ENCODE measurements at regions not wholly inside any gene's neighbourhood (a gene's known extent, or its start where the extent isn't known, plus 50 kb on each side); places are given as distances from the start of the nearest gene placed in this dataset.

DNA sequence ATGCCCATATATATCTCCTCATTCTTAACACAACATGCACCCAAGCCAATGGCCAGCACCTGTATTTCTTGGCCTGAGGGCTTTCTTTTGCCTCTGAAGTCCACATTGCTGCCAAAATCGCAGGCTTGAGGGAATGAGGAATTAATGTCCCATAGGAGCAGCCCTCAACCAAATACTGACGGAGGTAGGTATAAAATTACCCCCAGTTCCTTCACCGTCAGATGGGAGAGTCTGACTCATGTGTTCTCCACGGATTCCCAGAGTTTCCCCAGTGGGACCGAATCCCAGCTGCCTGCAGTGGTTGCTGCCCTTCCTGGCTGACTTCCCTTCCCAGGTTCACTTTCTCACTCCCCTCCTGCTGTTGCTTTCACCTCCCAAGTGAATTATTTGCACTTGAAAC is 602.2 kb upstream of the NOX3 start:
- DNase-seq (ENCODE audit: low read depth in 2 of 2) = no peak

DNA sequence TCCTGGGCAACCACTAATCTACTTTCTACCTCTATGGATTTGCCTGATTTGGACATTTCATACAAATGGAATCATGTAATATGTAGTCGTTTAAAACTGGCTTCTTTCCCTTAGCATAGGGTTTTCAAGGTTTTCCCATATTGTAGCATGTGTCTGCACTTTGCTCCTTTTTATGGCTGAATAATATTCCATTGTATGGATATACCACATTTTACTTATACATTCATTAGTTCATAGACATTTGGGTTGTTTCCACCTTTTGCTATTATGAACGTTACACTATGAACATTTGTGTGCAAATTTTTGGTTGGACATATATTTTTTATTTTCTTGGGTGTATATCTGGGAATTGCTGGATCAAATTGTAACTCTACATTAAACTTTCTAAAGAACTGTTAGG is 600.4 kb upstream of the NOX3 start:
- DNase-seq (ENCODE audit: low read depth in 2 of 2) = no peak

DNA sequence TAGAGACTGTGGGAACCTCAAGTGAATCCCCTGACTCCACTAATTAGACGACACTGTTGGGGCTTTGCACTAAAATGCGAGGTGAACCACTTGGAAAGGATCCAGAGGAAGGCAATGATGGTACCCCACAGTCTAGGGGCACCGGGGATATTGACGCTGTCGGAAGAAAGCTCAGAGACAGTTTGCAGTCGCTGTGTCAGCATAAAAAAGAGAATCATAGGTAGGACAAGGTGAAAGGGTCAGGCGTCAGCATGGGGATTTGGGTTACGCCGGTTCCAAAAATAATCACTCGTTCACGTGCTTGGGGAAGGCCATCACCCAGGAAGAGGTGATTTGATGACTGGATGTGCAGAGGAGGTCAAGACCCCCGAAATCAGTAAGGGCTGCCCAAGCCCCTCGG is 598.0 kb upstream of the NOX3 start:
- DNase-seq (ENCODE audit: low read depth in 2 of 2) = no peak

DNA sequence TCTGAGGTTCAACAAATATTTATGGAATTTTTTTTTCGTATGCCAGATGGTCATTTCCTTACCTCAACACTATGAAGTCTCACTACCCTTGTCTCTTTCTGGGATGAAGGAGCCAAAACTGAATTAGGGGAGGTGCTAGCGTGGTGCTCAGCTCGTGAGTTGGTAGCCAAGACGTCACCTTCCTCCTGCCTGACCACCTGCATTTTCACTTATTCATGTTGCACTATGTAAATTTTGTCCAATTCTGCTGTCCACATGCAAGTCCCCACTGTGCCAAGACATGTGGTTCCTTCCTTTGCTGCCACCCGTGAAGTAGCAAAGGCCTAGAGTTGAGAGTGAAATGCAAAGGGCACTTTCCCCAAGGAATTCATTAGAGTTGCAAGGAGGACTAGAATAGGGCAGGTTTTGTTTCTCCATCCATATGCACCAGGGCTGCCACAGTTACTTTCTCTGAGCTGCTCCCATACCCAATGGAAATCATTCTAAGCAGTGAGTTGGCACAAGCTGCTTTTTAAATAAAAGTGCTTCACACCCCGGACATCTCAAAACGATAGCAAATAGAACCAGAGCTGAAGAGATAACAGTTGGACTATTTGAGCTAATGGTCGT is 591.3 kb upstream of the NOX3 start:
- no peak for DNase-seq (ENCODE audit: low read depth in 2 of 2)

DNA sequence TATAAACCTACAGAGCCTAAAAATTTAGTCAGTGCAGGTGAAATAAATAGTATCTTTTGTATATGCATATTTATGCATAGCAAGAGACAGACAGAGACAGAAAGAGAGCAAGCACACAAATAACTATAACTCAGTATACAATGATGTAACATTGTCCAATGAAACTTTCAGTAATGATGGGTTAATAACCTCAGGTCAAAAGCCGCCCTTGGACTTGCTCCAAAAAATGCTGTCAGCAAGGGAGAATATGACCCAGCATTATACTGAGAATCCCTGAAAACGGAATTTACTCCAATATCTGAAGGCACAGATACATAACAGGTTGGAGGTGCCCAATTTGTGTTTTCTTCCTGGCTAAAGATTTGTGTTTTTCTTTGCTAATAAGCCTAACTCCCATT is 590.6 kb upstream of the NOX3 start:
- DNase-seq (ENCODE audit: low read depth in 2 of 2) = no peak

DNA sequence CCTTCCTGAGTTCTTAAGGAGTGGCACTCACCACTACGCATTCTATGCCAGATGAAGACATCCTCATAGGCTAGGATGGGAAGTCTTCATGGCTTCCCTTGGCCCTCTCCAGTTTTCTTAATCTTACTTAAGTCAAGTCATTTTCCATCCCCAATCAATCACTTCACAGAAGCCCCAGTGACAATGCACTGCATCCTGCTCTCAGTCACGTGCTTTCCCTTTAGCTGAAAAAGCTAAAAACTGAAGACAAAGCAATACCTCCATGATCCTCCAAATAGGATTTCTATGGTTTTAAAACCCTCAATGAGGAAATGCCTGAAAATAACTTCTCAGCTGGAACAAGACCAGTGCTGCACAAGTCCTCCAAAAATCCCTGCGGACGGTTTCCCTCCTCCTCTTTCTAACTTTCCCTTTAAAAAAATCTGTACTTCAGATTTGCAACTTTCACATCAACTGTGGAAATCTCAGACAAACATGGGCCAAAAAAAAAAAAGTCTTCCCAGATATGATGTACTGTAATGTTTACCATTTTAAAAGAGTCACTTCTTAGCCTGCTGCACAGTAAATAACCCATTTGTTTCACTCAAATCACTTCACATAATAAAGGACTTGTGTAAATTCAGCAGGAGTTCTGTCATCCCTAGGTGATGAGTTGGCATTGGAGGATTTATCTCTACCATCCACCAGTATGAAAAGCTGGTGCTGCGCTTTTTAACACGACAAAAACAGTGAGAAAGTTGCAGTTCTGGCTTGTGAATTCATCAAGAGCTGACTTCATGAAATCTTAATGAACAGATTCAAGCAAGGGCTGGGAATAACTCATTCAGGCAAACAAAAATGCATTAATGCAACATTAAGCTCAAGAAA is 590.0 kb upstream of the NOX3 start:
- DNase-seq (ENCODE audit: low read depth in 2 of 2) = no peak

DNA sequence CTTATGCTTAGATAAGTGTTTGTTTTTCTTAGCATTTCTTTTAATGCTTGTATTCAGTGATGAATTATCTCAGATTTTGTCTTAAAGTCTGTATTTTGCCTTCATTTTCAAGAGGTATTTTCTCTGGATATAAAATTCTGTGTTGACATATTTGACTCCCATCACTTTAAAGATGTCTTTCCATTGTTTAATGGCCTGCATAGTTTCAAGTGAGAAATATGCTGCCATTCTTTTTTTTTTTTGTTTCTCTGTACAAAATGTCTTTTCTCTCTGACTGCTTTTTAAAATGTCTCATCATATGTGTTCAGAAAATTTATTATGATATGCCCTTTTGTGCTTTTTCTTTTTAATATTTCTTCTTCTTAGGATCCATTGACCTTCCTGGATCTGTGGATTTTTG is 578.0 kb upstream of the NOX3 start:
- no peak for DNase-seq (ENCODE audit: low read depth in 2 of 2)

DNA sequence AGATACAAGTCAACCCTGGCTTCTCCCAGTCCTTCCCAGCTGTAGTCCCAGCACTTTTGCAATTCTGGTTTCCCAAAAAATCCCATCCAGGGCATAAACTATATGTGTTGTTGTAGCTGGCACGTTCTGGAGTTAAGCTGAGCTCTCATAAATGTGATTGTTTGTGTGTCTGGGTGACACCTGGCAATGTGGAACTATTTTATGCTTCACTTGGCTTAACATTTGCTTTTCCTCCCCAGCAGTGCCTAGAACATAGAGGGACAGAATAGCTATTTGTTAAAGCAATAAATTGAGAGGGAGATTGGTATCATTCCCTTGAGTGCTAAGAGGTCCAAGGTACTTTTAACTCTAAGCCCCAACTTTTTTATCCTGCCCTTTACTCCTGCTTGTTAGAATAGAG is 575.9 kb upstream of the NOX3 start:
- no peak for DNase-seq (ENCODE audit: low read depth in 2 of 2)

DNA sequence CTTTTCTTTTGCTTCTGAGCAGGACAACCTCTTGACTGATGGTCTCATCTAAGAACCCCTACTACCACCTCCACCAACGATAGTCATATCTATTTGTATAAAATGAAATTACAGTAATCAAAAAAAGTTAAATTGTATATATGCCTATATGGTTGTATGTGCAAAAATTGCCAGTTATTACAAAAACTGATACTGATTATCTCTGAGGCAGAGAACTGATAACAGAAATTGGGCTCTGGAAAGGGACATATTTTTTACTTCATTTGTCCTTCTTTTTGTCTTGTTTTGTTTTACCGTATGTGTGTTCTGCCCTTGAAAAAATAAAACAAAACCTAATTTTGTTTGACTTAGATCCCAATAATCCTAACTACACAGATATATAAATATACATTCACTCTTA is 574.4 kb upstream of the NOX3 start:
- DNase-seq (ENCODE audit: low read depth in 2 of 2) = no peak

DNA sequence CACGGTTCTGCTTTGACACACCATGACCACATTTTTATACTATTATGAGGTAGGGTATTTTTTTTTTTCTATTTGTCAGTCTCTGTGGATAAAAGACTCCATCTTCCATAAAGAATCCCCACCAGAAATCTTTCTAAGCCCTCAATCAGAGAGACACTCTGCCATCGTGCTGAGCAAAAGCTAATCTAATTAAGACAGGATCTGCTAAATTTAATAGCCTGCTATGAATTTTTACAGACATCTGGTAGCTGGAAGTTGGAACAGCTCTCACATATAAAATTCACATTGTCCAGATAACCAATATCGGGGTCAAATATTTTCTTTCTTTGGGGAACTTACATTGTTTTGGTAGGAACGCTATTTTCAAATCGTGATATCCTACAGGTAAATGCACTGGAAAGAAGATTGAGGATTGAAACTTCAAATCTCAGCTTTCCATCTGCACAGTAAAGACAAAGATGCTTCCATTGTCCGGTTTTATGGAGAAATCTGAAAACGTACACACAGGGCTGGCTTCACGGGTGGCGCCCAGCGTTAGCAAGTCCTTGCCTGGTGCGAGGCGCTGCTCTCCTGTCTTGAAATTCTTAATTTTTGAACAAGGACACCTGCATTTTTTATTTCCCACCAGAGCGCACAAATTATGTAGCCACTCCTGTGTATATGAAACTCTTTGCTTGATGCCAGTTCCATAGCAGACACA is 573.8 kb upstream of the NOX3 start:
- no peak for DNase-seq (ENCODE audit: low read depth in 2 of 2)

DNA sequence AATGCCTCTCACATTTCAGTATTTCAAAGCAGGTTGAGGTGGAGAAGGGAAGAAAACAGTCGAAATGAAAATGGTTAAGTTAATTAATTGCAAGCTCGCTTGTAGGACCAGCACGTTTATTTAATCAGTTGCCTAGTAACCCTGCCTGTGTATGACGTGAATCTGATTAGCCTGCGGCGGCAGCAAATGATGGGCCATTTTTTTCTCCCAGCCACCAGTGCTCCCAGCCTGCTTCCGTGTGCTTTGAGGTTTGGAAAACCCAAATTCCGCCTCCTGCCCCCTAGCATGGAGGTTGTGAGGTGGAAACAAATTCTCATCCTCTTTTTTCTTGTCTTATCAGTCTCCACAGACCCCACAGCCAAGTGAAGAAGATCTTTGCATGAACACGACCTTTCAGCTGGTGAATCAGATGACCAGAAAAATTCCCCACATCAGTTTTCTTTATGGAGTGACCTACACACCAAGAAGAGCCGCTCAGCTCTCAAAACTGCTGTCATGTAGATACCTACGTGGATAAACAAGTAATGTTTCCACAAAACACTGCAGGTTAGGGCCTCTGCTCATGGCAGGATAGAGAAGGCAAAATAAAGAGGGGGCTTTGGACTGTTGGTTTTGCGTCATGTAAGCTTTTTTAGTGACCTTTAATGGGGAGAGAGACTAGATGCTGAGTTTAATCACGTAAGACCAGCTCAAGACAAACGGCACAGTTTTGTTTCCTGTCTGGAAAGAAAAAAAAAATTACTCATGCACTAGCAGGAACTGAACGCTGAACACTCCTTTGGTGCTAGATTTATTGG is 572.9 kb upstream of the NOX3 start:
- DNase-seq (ENCODE audit: low read depth in 2 of 2) = no peak

DNA sequence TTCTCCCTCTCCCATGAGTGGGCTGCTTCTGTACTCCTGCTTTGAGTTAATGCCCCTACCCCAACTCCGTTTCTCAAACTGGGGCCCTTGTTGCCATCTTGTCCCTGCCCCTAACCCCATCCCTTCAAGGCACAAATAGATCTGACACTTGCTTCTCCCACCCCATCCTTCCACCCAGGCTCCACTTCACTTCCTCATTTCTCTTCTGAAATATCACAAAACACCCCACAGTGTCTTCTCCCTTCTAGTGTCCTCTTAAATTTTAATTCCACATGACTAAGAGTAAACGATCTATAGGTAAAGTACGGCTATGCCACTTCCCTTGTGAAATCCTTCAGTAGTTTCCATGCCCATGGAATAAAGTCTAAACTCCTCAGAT is 571.6 kb upstream of the NOX3 start:
- no peak for DNase-seq (ENCODE audit: low read depth in 2 of 2)

DNA sequence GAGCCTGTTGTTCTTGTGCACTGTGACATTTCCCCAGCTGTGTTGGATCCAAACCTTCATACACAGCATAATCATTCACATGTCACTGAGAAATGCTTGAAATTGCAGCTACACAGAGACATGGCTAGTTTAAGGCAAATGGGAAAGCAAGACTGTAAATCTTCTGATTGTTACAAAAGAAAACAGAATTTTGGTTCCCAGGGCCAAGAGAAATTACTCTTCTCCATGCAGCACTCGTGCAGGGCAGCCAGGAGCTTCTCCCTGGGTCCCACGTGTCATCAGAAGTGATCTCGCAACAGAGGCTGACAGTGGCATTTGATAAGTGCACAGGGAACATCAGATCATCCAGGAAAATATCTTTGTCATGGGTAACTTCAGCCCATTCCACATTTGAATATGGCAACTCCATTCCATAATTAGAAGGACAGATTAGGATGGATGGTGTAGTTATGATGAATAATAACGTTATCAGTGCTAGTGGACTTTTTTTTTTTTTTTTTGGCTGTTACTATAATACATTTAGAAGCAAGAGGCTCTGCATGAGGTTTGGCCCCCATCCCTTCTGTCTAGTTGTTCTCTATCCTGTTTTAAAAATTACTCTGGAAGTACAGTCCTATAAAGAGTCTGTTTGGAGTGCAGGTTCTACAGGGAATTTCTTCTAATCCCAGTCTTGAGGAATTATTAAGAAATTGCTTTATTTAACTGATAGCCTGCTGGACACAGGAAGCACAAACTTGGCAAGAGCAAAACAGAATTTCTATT is 571.0 kb upstream of the NOX3 start:
- no peak for DNase-seq (ENCODE audit: low read depth in 2 of 2)

DNA sequence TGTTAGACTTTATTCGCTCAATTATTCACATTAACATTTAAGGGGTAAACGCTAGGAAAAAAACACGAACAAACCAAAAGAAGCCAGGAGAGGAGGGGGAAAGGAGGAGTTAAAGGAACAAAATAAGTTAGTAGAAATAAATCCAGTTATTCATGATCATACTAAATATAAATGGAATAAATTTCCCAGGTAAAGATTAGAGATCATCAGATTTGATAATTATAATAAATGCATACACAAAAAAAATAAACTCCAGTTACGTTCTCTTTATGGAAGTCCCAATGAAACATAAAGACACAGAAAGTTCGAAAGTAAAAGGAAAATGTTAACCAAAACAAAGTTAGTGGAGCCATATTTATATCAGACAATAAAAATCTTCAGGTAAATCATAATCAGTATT is 568.7 kb upstream of the NOX3 start:
- DNase-seq (ENCODE audit: low read depth in 2 of 2) = no peak

DNA sequence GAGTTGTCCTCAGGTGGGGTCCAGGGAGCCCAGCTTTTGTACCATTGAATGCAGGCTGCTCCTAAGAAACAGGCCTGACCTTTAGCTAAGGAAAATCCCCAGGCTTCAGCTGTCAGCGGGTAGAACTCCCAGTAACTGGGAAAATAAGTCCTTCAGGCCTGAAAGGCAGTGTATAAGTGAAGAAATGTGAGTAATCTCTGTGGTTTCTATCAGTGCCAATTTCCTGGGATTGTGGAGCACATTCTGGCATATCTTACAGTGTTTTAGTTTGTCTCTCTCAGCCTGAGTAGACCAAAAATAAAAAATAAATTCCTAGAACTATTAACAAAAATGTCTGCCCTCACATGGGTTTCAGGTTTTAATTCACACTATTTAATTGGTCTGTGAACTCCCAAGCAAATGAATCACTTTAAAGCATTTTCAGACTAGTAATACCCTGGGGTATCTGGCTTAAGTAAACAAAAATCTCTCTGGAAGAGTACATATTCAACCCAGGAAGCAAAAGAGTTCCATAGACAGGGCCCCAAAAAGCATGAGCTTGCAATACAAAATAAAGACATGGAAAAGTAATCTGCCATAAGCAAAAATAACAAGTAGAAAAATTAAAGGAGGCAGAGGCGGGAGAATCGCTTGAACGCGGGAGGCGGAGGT is 566.2 kb upstream of the NOX3 start:
- DNase-seq (ENCODE audit: low read depth in 2 of 2) = no peak

DNA sequence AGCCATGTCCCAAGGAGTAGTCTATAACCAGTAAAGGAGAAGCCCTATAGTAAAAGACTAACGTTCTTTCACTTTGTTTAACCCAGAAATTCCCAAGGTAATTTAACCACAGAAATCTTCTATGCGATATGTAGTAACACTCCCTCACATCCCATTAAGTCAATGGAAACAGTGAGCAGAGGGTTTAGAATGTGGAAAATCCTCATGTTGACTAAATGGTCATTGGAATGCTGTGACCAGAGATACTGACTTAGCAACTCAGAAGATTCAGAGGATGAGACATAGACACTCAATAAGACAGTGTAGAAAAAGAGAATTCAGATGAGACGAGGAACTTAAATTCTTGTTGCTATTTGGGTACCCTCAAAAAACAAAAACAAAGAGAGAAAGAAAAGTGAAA is 562.2 kb upstream of the NOX3 start:
- DNase-seq (ENCODE audit: low read depth in 2 of 2) = no peak

DNA sequence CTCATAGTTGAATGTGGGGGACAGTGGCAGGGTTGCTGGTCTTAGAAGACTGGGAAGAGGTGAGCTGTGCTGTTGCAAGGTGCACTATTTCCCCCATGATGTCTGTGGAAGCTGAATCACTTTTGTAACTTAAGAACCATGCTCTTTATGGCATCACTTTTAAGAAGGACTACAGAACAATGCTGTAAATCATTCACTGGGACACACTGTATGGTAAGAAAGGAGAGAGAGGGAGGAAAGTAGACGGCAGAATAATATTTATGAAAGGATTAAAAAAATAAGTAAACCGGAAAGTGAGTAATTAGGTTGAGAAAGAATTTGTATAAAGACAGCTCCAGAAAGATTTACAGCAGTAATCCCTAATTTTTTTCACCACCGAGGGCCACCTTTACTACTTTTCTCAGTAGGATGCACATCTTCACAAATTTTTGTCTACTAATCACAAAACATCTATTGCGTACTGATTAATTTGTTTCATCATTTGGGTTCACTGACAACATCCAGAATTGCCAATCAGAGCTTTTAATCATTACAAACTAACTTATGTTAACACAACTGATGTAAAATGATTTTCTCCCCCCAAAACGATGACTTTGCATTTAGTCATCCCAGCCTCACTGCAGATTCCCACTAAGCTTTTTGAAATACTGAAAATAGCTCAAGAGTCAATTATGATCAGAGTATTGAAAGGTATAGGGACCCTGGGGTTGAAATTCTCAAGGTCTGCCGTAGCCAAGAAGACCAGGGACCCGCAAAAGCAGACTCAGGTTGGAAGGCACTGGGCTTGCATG is 560.7 kb upstream of the NOX3 start:
- no peak for DNase-seq (ENCODE audit: low read depth in 2 of 2)

DNA sequence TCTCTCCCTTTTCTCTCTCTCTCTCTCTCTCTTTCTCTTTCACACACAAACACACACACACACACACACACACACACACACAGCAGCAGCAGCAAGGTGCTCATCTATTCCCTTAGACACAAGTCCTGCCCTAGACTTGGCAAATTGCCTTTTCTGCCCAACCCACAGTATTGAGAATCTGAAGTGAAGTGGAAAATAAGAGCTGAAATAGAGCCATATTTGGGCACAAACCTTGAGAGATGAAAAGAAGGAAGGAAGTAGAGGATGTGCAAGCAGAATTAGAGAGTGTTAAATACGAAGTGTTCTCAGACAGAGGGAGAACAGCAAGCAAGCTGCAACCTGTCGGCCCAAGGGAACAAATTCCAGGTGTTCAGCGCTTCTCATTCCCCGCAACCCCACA is 557.5 kb upstream of the NOX3 start:
- no peak for DNase-seq (ENCODE audit: low read depth in 2 of 2)

DNA sequence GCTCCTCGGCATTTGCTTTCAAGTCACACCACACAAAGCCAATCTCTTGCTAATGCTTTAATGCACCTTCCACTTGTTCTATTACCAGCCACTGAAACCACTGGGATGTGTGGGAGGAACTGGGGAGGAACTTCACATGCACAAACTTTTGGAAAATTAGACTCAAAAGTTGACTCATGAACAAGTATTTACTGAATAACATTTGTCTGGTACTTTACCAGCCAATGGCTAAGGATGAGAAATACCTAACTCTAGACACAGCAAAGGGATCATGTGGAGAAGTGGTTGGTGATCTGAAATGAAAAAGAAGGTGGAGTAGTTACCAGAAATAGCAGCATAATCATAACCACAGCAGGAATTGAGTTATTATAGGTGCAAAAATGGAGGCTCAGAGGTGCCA is 554.0 kb upstream of the NOX3 start:
- DNase-seq (ENCODE audit: low read depth in 2 of 2) = no peak

DNA sequence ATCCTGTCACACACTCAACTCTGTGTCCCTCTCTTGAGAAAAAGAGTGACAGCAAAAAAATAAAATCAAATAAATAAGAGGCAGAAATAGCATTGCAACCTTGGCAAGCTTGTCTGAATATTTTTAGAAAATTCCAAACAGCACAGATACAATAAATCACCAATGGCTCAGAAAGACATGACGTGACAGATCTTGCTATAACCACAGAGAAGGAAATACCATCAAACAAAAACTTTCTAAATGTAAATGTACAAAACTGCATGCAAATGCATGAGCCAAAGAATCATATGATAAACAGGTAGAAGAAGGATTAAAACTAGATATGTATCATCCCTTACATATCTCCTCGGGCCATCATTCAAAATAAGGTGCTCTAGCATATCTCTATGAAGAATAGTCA is 549.2 kb upstream of the NOX3 start:
- DNase-seq (ENCODE audit: low read depth in 2 of 2) = no peak
